OCI-LY7 (cell line): ENCODE measurements at regions not wholly inside any gene's neighbourhood (a gene's known extent, or its start where the extent isn't known, plus 50 kb on each side); places are given as distances from the start of the nearest gene placed in this dataset.
"Not testable (repeated sequence)": the region's sequence is repeated elsewhere in the genome, so short reads cannot be mapped to it uniquely, and the experiment has no call there.

ENCODE experiments used
- BruUV-seq: library from RNA; stranded (reverse); fragments of 400-500 nt; replicated peaks from 2 replicates; lab custom pipeline; 2021; lab: Mats Ljungman, UMichigan
- CTCF ChIA-PET: fragments of 300-600 bp; sonication (Branson Sonifier 250); formaldehyde crosslinking; loops from one replicate; lab custom pipeline; 2022; ENCODE audit warnings: antibody characterized with exemption; ENCODE audit not compliant: unreplicated experiment; lab: Charles Lee
- POLR2A ChIA-PET: fragments of 300-600 bp; sonication (Branson Sonifier 250); formaldehyde crosslinking; loops from one replicate; lab custom pipeline; 2022; ENCODE audit warnings: antibody characterized with exemption; lab: Charles Lee
- DNase-seq: peaks from one replicate; pipeline ENCODE4 v3.0.0-alpha.2; 2015; ENCODE audit warnings: low spot score
- H2AFZ ChIP-seq: fragments of 200-600 bp; sonication (generic), shearing (Covaris generic); 2 replicates; pipeline ENCODE4 v1.6.1; 2014; ENCODE audit warnings: mild to moderate bottlenecking, antibody characterized with exemption, low read length, moderate library complexity
- H3K27ac ChIP-seq: fragments of 200-600 bp; sonication (generic); 2 replicates; pipeline ENCODE4 v1.5.1; 2014; ENCODE audit warnings: mixed run types, low read depth, mild to moderate bottlenecking, moderate library complexity, low read length, inconsistent platforms; ENCODE audit not compliant: poor library complexity, severe bottlenecking
- H3K36me3 ChIP-seq: fragments of 200-600 bp; sonication (generic); 2 replicates; pipeline ENCODE4 v1.6.1; 2014; ENCODE audit warnings: mild to moderate bottlenecking, antibody characterized with exemption, low read length, moderate library complexity, mixed read lengths; ENCODE audit not compliant: insufficient read depth
- H3K4me1 ChIP-seq: fragments of 200-600 bp; sonication (generic); 2 replicates; pipeline ENCODE4 v1.5.1; 2014; ENCODE audit warnings: mild to moderate bottlenecking, low read length; ENCODE audit not compliant: insufficient read depth, poor library complexity, severe bottlenecking
- H3K4me2 ChIP-seq: fragments of 200-600 bp; sonication (generic); 2 replicates; pipeline ENCODE4 v1.6.1; 2014; ENCODE audit warnings: mild to moderate bottlenecking, low read length
- H3K4me3 ChIP-seq: fragments of 200-600 bp; sonication (generic); 2 replicates; pipeline ENCODE4 v1.5.1; 2014; ENCODE audit warnings: mild to moderate bottlenecking, low read depth, low read length; ENCODE audit not compliant: poor library complexity, severe bottlenecking
- H3K79me2 ChIP-seq: fragments of 200-600 bp; sonication (generic); 2 replicates; pipeline ENCODE4 v1.6.1; 2016; ENCODE audit warnings: low read depth, mild to moderate bottlenecking, low read length, moderate library complexity, mixed read lengths; ENCODE audit not compliant: insufficient read depth
- H3K9me2 ChIP-seq: fragments of 200-600 bp; sonication (generic); 2 replicates; pipeline ENCODE4 v1.6.1; 2016; ENCODE audit warnings: mild to moderate bottlenecking, low read length, mixed read lengths; ENCODE audit not compliant: insufficient read depth
- H3K9me3 ChIP-seq: fragments of 200-600 bp; sonication (generic); 2 replicates; pipeline ENCODE4 v1.6.1; 2014; ENCODE audit warnings: mild to moderate bottlenecking, mixed run types, low read length, mixed read lengths
- H4K20me1 ChIP-seq: fragments of 200-600 bp; sonication (generic); 2 replicates; pipeline ENCODE4 v1.6.1; 2014; ENCODE audit warnings: mild to moderate bottlenecking, antibody characterized with exemption, low read length, moderate library complexity, mixed read lengths; ENCODE audit not compliant: insufficient read depth
- CTCF ChIP-seq: fragments of 200-600 bp; sonication (generic); conservative IDR thresholded peaks from 2 replicates; pipeline ENCODE4 v1.5.1; 2014; ENCODE audit warnings: mild to moderate bottlenecking, antibody characterized with exemption, low read length, moderate library complexity, mixed read lengths
- EZH2phosphoT487 ChIP-seq: fragments of 200-600 bp; sonication (generic); IDR thresholded peaks from 2 replicates; pipeline ENCODE4 v1.6.1; 2018; ENCODE audit warnings: low read depth, borderline replicate concordance, mild to moderate bottlenecking, mixed run types, antibody characterized with exemption, low read length, moderate library complexity, mixed read lengths
- intact Hi-C: fragments of 100-400 bp; cut with micrococcal nuclease; formaldehyde crosslinking; loops from one replicate; pipeline ENCODE4 v1.10.0; 2022; ENCODE audit not compliant: unreplicated experiment

DNA sequence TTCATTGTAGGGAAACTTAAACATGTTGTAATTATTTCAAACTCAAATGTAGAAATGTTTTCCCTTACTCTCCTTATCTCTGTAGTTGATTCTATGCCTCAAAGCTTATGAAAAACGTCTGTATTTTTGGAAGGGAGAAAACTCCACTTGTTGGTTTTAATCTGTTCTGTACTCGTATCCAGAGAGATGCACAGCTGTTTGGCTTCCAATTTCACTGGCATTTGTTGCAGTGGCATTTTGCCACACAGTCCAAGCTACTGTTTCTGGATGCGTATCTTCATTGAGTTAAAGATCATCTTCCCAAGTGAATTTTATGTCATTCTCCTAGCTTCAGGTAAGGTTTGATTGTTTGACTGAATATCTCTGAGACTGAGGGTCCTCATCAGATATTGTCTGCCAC is 481.4 kb downstream of the TRHDE start:
- Histone ChIP-seq H3K4me1 (no peaks in the 10 kb centered on the region), H2AFZ (no peak overlapping the region), H3K9me3 (no peaks in the 10 kb centered on the region), H4K20me1 (no peaks in the 10 kb centered on the region), H3K27ac (no peak overlapping the region), H3K9me2 (no peaks in the 10 kb centered on the region), H3K36me3 (no peaks in the 10 kb centered on the region), H3K4me2 (no peak overlapping the region), H3K4me3 (no peak overlapping the region), H3K79me2 (no peaks in the 10 kb centered on the region)
- TF ChIP-seq CTCF (no peak), EZH2phosphoT487 (no peak)
- ChIA-PET POLR2A (interaction anchor here (0.6 to 1.2 kb wide), 3 partner anchors 19 to 39 kb away, joined by 3 to 4 read pairs (median 3); no protein-coding TSS in a partner anchor), CTCF (no interaction called here)
- intact Hi-C loops, result no loop called here
- no TSS peak for BruUV-seq
- no peak for DNase-seq

DNA sequence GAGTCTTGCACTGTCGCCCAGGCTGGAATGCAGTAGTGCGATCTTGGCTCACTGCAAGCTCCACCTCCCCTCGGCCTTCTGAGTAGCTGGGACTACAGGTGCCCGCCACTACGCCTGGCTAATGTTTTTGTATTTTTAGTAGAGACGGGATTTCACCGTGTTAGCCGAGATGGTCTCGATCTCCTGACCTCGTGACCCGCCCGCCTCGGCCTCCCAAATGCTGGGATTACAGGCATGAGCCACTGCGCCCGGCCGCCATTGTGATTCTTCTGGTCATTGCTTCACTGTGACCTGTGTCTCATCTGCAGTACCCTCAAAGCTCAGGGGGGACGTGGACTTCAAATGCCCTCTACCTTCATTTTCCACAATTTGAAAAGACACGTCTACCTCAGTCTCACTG is 481.9 kb downstream of the TRHDE start:
- H3K9me3 ChIP-seq, DNase-seq, H4K20me1 ChIP-seq, H3K9me2 ChIP-seq, H2AFZ ChIP-seq, H3K79me2 ChIP-seq, CTCF ChIA-PET, H3K4me1 ChIP-seq, H3K4me2 ChIP-seq, H3K36me3 ChIP-seq, BruUV-seq, H3K4me3 ChIP-seq, intact Hi-C loops, H3K27ac ChIP-seq: not testable (repeated sequence)
- POLR2A ChIA-PET, result interaction anchor here (0.6 kb wide), 2 partner anchors 31 to 131 kb away, joined by 3 to 4 read pairs; no protein-coding TSS in a partner anchor

DNA sequence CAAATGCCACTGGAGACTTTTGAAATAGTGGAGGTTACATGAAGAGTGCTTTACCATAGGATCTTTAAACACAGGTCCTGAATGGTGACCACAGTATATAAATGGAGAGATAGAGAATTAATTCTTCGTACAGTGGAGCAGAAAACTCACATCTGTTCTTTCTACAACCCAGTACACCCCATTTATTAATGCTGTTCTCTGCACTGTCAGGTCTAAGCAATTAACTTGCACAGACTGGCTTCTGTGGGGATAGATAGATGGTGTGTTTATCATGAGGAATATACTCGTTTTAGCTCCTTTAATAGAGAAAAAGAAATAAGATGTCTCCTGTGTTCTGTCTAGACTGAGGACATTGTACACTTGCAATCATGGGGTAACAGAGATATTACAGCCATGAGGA is 494.3 kb downstream of the TRHDE start:
- BruUV-seq, result no TSS peak
- H3K79me2 ChIP-seq, result no peaks in the 10 kb centered on the region
- no peak overlapping the region for H2AFZ ChIP-seq

More for the DNA sequence above, 494.3 kb downstream of the TRHDE start:
- H3K4me2 ChIP-seq, result no peak overlapping the region
- H3K27ac ChIP-seq, result no peak overlapping the region
- H4K20me1 ChIP-seq, result no peaks in the 10 kb centered on the region
- no peak for TF ChIP-seq EZH2phosphoT487
- TF ChIP-seq CTCF, result no peak
- ChIA-PET POLR2A (no interaction called here), CTCF (no interaction called here)
- no peaks in the 10 kb centered on the region for H3K9me3 ChIP-seq
- no peak overlapping the region for H3K4me3 ChIP-seq
- intact Hi-C loops, result no loop called here
- DNase-seq, result no peak
- no peaks in the 10 kb centered on the region for H3K4me1 ChIP-seq
- H3K9me2 ChIP-seq, result no peaks in the 10 kb centered on the region
- no peaks in the 10 kb centered on the region for H3K36me3 ChIP-seq
